Adrenal gland (tissue), 9 donors: ENCODE measurements at regions not wholly inside any gene's neighbourhood (a gene's known extent, or its start where the extent isn't known, plus 50 kb on each side); places are given as distances from the start of the nearest gene placed in this dataset.

Source experiments
- DNase-seq, 7 donors: peaks; one replicate each; pipeline ENCODE4 v3.0.0-alpha.2; 2019 to 2020
- H3K27ac ChIP-seq, 5 donors: fragments of 200-600 bp; sonication (generic) in 4 of 5; 1 replicate in 3 of 5; 2 replicates in 2 of 5; pipeline versions ENCODE4 v1.5.1 to v1.8.0; 2016 to 2020; ENCODE audit warnings: mild to moderate bottlenecking in 1 of 5
- H3K27me3 ChIP-seq: fragments of 200-600 bp; 2 replicates; pipeline ENCODE4 v1.8.0; 2021
- H3K36me3 ChIP-seq, 2 donors: fragments of 200-600 bp; replicated peaks in 1 of 2; 1 replicate in 1 of 2; 2 replicates in 1 of 2; pipeline versions ENCODE4 v1.5.1 to v1.8.0; 2018 to 2022
- H3K4me1 ChIP-seq, 2 donors: fragments of 200-600 bp; replicated peaks in 1 of 2; 1 replicate in 1 of 2; 2 replicates in 1 of 2; pipeline versions ENCODE4 v1.5.1 to v1.8.0; 2018 to 2021
- H3K4me3 ChIP-seq, 4 donors: fragments of 200-600 bp; sonication (generic) in 3 of 4; one replicate each; pipeline ENCODE4 v1.5.1; 2016 to 2018
- H3K9me3 ChIP-seq, 3 donors: fragments of 200-600 bp; sonication (generic) in 1 of 3; replicated peaks in 1 of 3; 1 replicate in 2 of 3; 2 replicates in 1 of 3; pipeline versions ENCODE4 v1.5.1 to v1.8.0; 2016 to 2021
- CTCF ChIP-seq, 6 experiments: fragments of 450-650 bp in 4 of 6; fragments of 200-600 bp in 2 of 6; sonication (generic) in 1 of 6; IDR thresholded peaks; 1 replicate in 5 of 6; 2 replicates in 1 of 6; pipeline versions ENCODE4 v1.5.1 to v1.8.0; 2016 to 2021; ENCODE audit warnings: antibody characterized with exemption in 6 of 6, mild to moderate bottlenecking in 2 of 6, moderate library complexity in 1 of 6
- POLR2A ChIP-seq, 2 donors: fragments of 450-650 bp; IDR thresholded peaks; one replicate each; pipeline ENCODE4 v1.6.1; 2017; ENCODE audit warnings: antibody characterized with exemption in 2 of 2, mild to moderate bottlenecking in 2 of 2, moderate library complexity in 1 of 2
- WGBS, 4 donors: extraction: QIAGEN DNeasy Blood & Tissue Kit in 2 of 4; methylation state at CpG; one replicate each; pipeline versions ENCODE4 v1.1.5 to v1.1.7; 2013 to 2017; 5-methylcytosine and 5-hydroxymethylcytosine counted together
- intact Hi-C, 2 donors: fragments of 100-400 bp; cut with DNase I; formaldehyde crosslinking; loops; one replicate each; pipeline versions ENCODE4 v1.14.1 to v1.15.0; 2022 to 2023
- donor health status: healthy with polysubstance abuse.
- donor health status: Bipolar disorder and iron deficiency.
- donor health status: DM: yes; HTN: yes; CAD: no.
- donor health status: DM: no; HTN: no; CAD: no.
- donor health status: DM: no; HTN: no; CAD: no.

- Histone ChIP-seq H3K9me3 (no peaks in the 10 kb centered on the region), H3K36me3 (no peaks in the 10 kb centered on the region), H3K4me1 (no peaks in the 10 kb centered on the region), H3K27ac (no peak overlapping the region), H3K4me3 (no peak overlapping the region), H3K27me3 (no peaks in the 10 kb centered on the region)
- TF ChIP-seq POLR2A (IDR thresholded peaks at IDR 0.05) (no peak), CTCF (IDR thresholded peaks at IDR 0.05) (no peak)
- DNase-seq = peak in 1 of 7 donors; percentile 7
- intact Hi-C loops = no loop called here
- 72 to 80% (median 75%) methylated on average over 5 to 12 of the region's 12 CpGs for WGBS, 4 donors
Observed at GRCh38 chr2:46836295-46837111, 79.1 kb downstream of the MCFD2 start.

- intact Hi-C loops = no loop called here
- no peaks in the 10 kb centered on the region for H3K36me3 ChIP-seq
- H3K9me3 ChIP-seq = no peaks in the 10 kb centered on the region
- no peaks in the 10 kb centered on the region for H3K27me3 ChIP-seq
- no peak for DNase-seq
- TF ChIP-seq POLR2A (IDR thresholded peaks at IDR 0.05) (no peak), CTCF (IDR thresholded peaks at IDR 0.05) (no peak)
- no peak overlapping the region for H3K27ac ChIP-seq
- 85 to 97% (median 95%) methylated on average over 6 of the region's 6 CpGs for whole genome bisulfite sequencing, 4 donors
- no peaks in the 10 kb centered on the region for H3K4me1 ChIP-seq
- H3K4me3 ChIP-seq = no peak overlapping the region
Observed at GRCh38 chr2:46835520-46835919, 80.1 kb downstream of the MCFD2 start.

GRCh38 chr2:46832543-46832942 is 83.1 kb downstream of the MCFD2 start:
- no peak for TF ChIP-seq CTCF (IDR thresholded peaks at IDR 0.05)
- no peak for TF ChIP-seq POLR2A (IDR thresholded peaks at IDR 0.05)
- no peak overlapping the region for H3K27ac ChIP-seq
- H3K9me3 ChIP-seq = no peaks in the 10 kb centered on the region
- H3K27me3 ChIP-seq = no peaks in the 10 kb centered on the region
- DNase-seq = no peak
- intact Hi-C loops = no loop called here
- H3K36me3 ChIP-seq = no peaks in the 10 kb centered on the region
- 32 to 70% (median 54%) methylated on average over 1 of the region's 1 CpG for WGBS, 4 donors
- no peaks in the 10 kb centered on the region for H3K4me1 ChIP-seq
- H3K4me3 ChIP-seq = no peak overlapping the region

GRCh38 chr2:46831869-46832265 is 83.7 kb downstream of the MCFD2 start:
- Histone ChIP-seq H3K9me3 (no peaks in the 10 kb centered on the region), H3K27me3 (no peaks in the 10 kb centered on the region), H3K4me3 (no peak overlapping the region), H3K36me3 (no peaks in the 10 kb centered on the region), H3K27ac (peak overlapping the region in 2 of 5 donors; percentile 34 to 69), H3K4me1 (no peaks in the 10 kb centered on the region)
- WGBS, 4 donors = 77 to 88% (median 82%) methylated on average over 4 of the region's 4 CpGs
- TF ChIP-seq POLR2A (IDR thresholded peaks at IDR 0.05) (no peak), CTCF (IDR thresholded peaks at IDR 0.05) (no peak)
- intact Hi-C loops = no loop called here
- DNase-seq = no peak
